Spleen (tissue), 11 donors: ENCODE measurements at regions not wholly inside any gene's neighbourhood (a gene's known extent, or its start where the extent isn't known, plus 50 kb on each side); places are given as distances from the start of the nearest gene placed in this dataset.

Experiments used
- DNase-seq: peaks from one replicate; pipeline ENCODE4 v3.0.0-alpha.2; 2020
- H3K27ac ChIP-seq, 8 donors: fragments of 200-600 bp; sonication (generic) in 7 of 8; 1 replicate in 4 of 8; 2 replicates in 4 of 8; pipeline versions ENCODE4 v1.5.0 to v1.8.0; 2016 to 2021; ENCODE audit warnings: inconsistent platforms in 4 of 8, mild to moderate bottlenecking in 4 of 8, moderate library complexity in 1 of 8
- H3K27me3 ChIP-seq, 7 donors: fragments of 200-600 bp; sonication (generic) in 6 of 7; replicated peaks in 1 of 7; 1 replicate in 4 of 7; 2 replicates in 3 of 7; pipeline versions ENCODE4 v1.5.0 to v1.8.0; 2016 to 2021; ENCODE audit warnings: inconsistent platforms in 3 of 7, mild to moderate bottlenecking in 1 of 7
- H3K36me3 ChIP-seq, 6 donors: fragments of 200-600 bp; sonication (generic) in 5 of 6; 1 replicate in 4 of 6; 2 replicates in 2 of 6; pipeline versions ENCODE4 v1.5.0 to v1.8.0; 2016 to 2021; ENCODE audit warnings: inconsistent platforms in 2 of 6
- H3K4me1 ChIP-seq, 6 donors: fragments of 200-600 bp; sonication (generic) in 5 of 6; 1 replicate in 3 of 6; 2 replicates in 3 of 6; pipeline versions ENCODE4 v1.5.0 to v1.8.0; 2016 to 2021; ENCODE audit warnings: inconsistent platforms in 3 of 6
- H3K4me3 ChIP-seq, 8 donors: fragments of 200-600 bp; sonication (generic) in 7 of 8; 1 replicate in 4 of 8; 2 replicates in 4 of 8; pipeline versions ENCODE4 v1.5.0 to v1.8.0; 2016 to 2021; ENCODE audit warnings: inconsistent platforms in 4 of 8, mild to moderate bottlenecking in 4 of 8, moderate library complexity in 2 of 8
- H3K9me3 ChIP-seq, 8 donors: fragments of 200-600 bp; sonication (generic) in 7 of 8; 1 replicate in 4 of 8; 2 replicates in 4 of 8; pipeline versions ENCODE4 v1.5.0 to v1.8.0; 2016 to 2021; ENCODE audit warnings: inconsistent platforms in 4 of 8
- CTCF ChIP-seq, 11 experiments: fragments of 200-600 bp in 7 of 11; fragments of 450-650 bp in 4 of 11; sonication (generic) in 4 of 11; IDR thresholded peaks in 8 of 11; conservative IDR thresholded peaks in 3 of 11; 1 replicate in 7 of 11; 2 replicates in 4 of 11; pipeline versions ENCODE4 v1.4.0 to v1.8.0; 2016 to 2021; ENCODE audit warnings: antibody characterized with exemption in 11 of 11, inconsistent platforms in 4 of 11, mild to moderate bottlenecking in 1 of 11
- POLR2A ChIP-seq, 3 donors: fragments of 450-650 bp; IDR thresholded peaks; one replicate each; pipeline ENCODE4 v1.5.1; 2017; ENCODE audit warnings: antibody characterized with exemption in 3 of 3, mild to moderate bottlenecking in 1 of 3
- POLR2AphosphoS5 ChIP-seq, 3 donors: sonication (generic); formaldehyde crosslinking; IDR thresholded peaks; one replicate each; pipeline ENCODE4 v1.5.1; 2017; ENCODE audit warnings: antibody characterized with exemption in 3 of 3
- WGBS, 5 donors: extraction: QIAGEN DNeasy Blood & Tissue Kit in 3 of 5; methylation state at CpG; one replicate each; pipeline versions ENCODE4 v1.1.5 to v1.1.7; 2013 to 2018; 5-methylcytosine and 5-hydroxymethylcytosine counted together
- intact Hi-C: fragments of 100-400 bp; cut with DNase I; formaldehyde crosslinking; loops from one replicate; pipeline ENCODE4 v1.15.0; 2023; ENCODE audit warnings: low total_unique reads
- donor health status: healthy with polysubstance abuse.
- donor health status: DM: no; HTN: no; CAD: no; lungs with moderate emphysema.
- donor health status: DM: no; HTN: no; CAD: no.
- donor health status: Bipolar disorder and iron deficiency.
- donor health status: healthy.
- donor health status: DM: no; HTN: no; CAD: no.
- donor health status: DM: yes; HTN: yes; CAD: no.

GRCh38 chr2:12164689-12165088, 418.3 kb downstream of the LPIN1 start:
- no peak for DNase-seq
- Histone ChIP-seq H3K4me3 (no peak overlapping the region), H3K27ac (no peak overlapping the region), H3K4me1 (peaks cover 8 to 17% (median 16%) of the 10 kb centered on the region in 6 donors), H3K36me3 (no peaks in the 10 kb centered on the region), H3K9me3 (no peaks in the 10 kb centered on the region), H3K27me3 (no peaks in the 10 kb centered on the region)
- intact Hi-C loops = no loop called here
- 68 to 95% (median 82%) methylated on average over 5 of the region's 5 CpGs for WGBS, 5 donors
- TF ChIP-seq POLR2A (IDR thresholded peaks at IDR 0.05) (no peak), POLR2AphosphoS5 (IDR thresholded peaks at IDR 0.05) (no peak), CTCF (IDR thresholded peaks at IDR 0.05 in 8 of 11, conservative IDR thresholded peaks at IDR 0.05 in 3 of 11) (no peak)

- Histone ChIP-seq H3K9me3 (no peaks in the 10 kb centered on the region), H3K4me3 (no peak overlapping the region), H3K27me3 (no peaks in the 10 kb centered on the region), H3K36me3 (no peaks in the 10 kb centered on the region), H3K27ac (no peak overlapping the region), H3K4me1 (peaks cover 8 to 25% (median 22%) of the 10 kb centered on the region in 6 donors)
- TF ChIP-seq POLR2A (IDR thresholded peaks at IDR 0.05) (no peak), CTCF (IDR thresholded peaks at IDR 0.05 in 8 of 11, conservative IDR thresholded peaks at IDR 0.05 in 3 of 11) (no peak), POLR2AphosphoS5 (IDR thresholded peaks at IDR 0.05) (no peak)
- intact Hi-C loops = no loop called here
- DNase-seq = no peak
- WGBS, 5 donors = 79 to 87% (median 83%) methylated on average over 12 to 13 of the region's 13 CpGs
Observed at GRCh38 chr2:12167525-12168317, 421.3 kb downstream of the LPIN1 start.

GRCh38 chr2:12168354-12168753, 421.9 kb downstream of the LPIN1 start:
- no peaks in the 10 kb centered on the region for H3K9me3 ChIP-seq
- H3K27me3 ChIP-seq = no peaks in the 10 kb centered on the region
- H3K27ac ChIP-seq = peak overlapping the region in 7 of 8 donors; percentile 22 to 62 (median 43)
- H3K36me3 ChIP-seq = no peaks in the 10 kb centered on the region
- H3K4me1 ChIP-seq = peaks cover 8 to 25% (median 22%) of the 10 kb centered on the region in 6 donors
- TF ChIP-seq CTCF (IDR thresholded peaks at IDR 0.05 in 8 of 11, conservative IDR thresholded peaks at IDR 0.05 in 3 of 11) (no peak), POLR2A (IDR thresholded peaks at IDR 0.05) (no peak), POLR2AphosphoS5 (IDR thresholded peaks at IDR 0.05) (no peak)
- no peak for DNase-seq
- WGBS, 5 donors = 87 to 96% (median 93%) methylated on average over 6 of the region's 6 CpGs
- intact Hi-C loops = no loop called here
- no peak overlapping the region for H3K4me3 ChIP-seq

- WGBS, 5 donors = 43 to 63% (median 49%) methylated on average over 4 of the region's 4 CpGs
- peak in 1 of 3 donors; percentile 51 for TF ChIP-seq POLR2AphosphoS5 (IDR thresholded peaks at IDR 0.05)
- TF ChIP-seq POLR2A (IDR thresholded peaks at IDR 0.05) = no peak
- TF ChIP-seq CTCF (IDR thresholded peaks at IDR 0.05 in 8 of 11, conservative IDR thresholded peaks at IDR 0.05 in 3 of 11) = no peak
- Histone ChIP-seq H3K27me3 (no peaks in the 10 kb centered on the region), H3K4me1 (peaks cover 8 to 25% (median 22%) of the 10 kb centered on the region in 6 donors), H3K27ac (peak overlapping the region in 7 of 8 donors; percentile 22 to 62 (median 43)), H3K36me3 (no peaks in the 10 kb centered on the region), H3K4me3 (no peak overlapping the region), H3K9me3 (no peaks in the 10 kb centered on the region)
- intact Hi-C loops = no loop called here
- no peak for DNase-seq
Observed at GRCh38 chr2:12168791-12169388, 422.5 kb downstream of the LPIN1 start.
